GM03348 (cell line): ENCODE measurements at regions not wholly inside any gene's neighbourhood (a gene's known extent, or its start where the extent isn't known, plus 50 kb on each side); places are given as distances from the start of the nearest gene placed in this dataset.
A peak's percentile ranks its signal among the peaks of the same experiment; 100 is the strongest.
"Not testable (repeated sequence)": the region's sequence is repeated elsewhere in the genome, so short reads cannot be mapped to it uniquely, and the experiment has no call there.

Experiments
- DNase-seq: peaks from one replicate; pipeline ENCODE4 v3.0.0; 2012; ENCODE audit warnings: low spot score

GRCh38 chr3:101913168-101913567, 63.9 kb downstream of the NFKBIZ start:
- DNase-seq: no peak

- DNase-seq: not testable (repeated sequence)
These were observed 68.4 kb downstream of the NFKBIZ start for GRCh38 chr3:101917761-101918160.

GRCh38 chr3:101922151-101922725, 72.9 kb downstream of the NFKBIZ start:
- DNase-seq: not testable (repeated sequence)

- not testable (repeated sequence) for DNase-seq
These were observed 75.3 kb downstream of the NFKBIZ start for GRCh38 chr3:101924621-101925020.

GRCh38 chr3:101925124-101925523, 75.8 kb downstream of the NFKBIZ start:
- DNase-seq: not testable (repeated sequence)

- no peak for DNase-seq
These were observed 76.2 kb downstream of the NFKBIZ start for GRCh38 chr3:101925564-101925963.

GRCh38 chr3:101926594-101927105, 77.3 kb downstream of the NFKBIZ start:
- peak; percentile 32 for DNase-seq

GRCh38 chr3:101928890-101929289, 79.6 kb downstream of the NFKBIZ start:
- DNase-seq: peak; percentile 37

- no peak for DNase-seq
These were observed 81.8 kb downstream of the NFKBIZ start for GRCh38 chr3:101931081-101931480.

GRCh38 chr3:101932326-101933068, 83.2 kb downstream of the NFKBIZ start:
- DNase-seq: no peak

GRCh38 chr3:101936419-101937356, 87.4 kb downstream of the NFKBIZ start:
- peak; percentile 78 for DNase-seq

- no peak for DNase-seq
These were observed 89.0 kb downstream of the NFKBIZ start for GRCh38 chr3:101938262-101938847.

GRCh38 chr3:101939361-101940049, 90.2 kb downstream of the NFKBIZ start:
- DNase-seq: no peak

- DNase-seq: peak; percentile 69
These were observed 91.4 kb downstream of the NFKBIZ start for GRCh38 chr3:101940521-101941317.

GRCh38 chr3:101941318-101942040, 92.2 kb downstream of the NFKBIZ start:
- DNase-seq: no peak

- no peak for DNase-seq
These were observed 93.0 kb downstream of the NFKBIZ start for GRCh38 chr3:101942356-101942755.

GRCh38 chr3:101943029-101943428, 93.7 kb downstream of the NFKBIZ start:
- DNase-seq: no peak

- DNase-seq: no peak
These were observed 95.0 kb downstream of the NFKBIZ start for GRCh38 chr3:101944308-101944707.

GRCh38 chr3:101945980-101946379, 96.7 kb downstream of the NFKBIZ start:
- DNase-seq: no peak

- DNase-seq: no peak
These were observed 97.6 kb downstream of the NFKBIZ start for GRCh38 chr3:101946906-101947305.
